ENCODE measurements at regions not wholly inside any gene's neighbourhood (a gene's known extent, or its start where the extent isn't known, plus 50 kb on each side); places are given as distances from the start of the nearest gene placed in this dataset.

GRCh38 chr10:20670579-20670978, 226.5 kb downstream of the NEBL start:
- TF ChIP-seq CTCF (IDR thresholded peaks at IDR 0.05), result no peak
- TF ChIP-seq POLR2A (IDR thresholded peaks at IDR 0.05), result no peak

Measured in right lobe of liver (tissue), 4 donors.